H1 (cell line): ENCODE measurements at regions not wholly inside any gene's neighbourhood (a gene's known extent, or its start where the extent isn't known, plus 50 kb on each side); places are given as distances from the start of the nearest gene placed in this dataset.

Source experiments
- CTCF ChIA-PET: fragments of 300-600 bp; sonication (Branson Sonifier 250); formaldehyde crosslinking; loops from one replicate; lab custom pipeline; 2021; ENCODE audit not compliant: partially characterized antibody; lab: Charles Lee
- POLR2A ChIA-PET: fragments of 300-600 bp; sonication (Branson Sonifier 250); formaldehyde crosslinking; loops from one replicate; lab custom pipeline; 2021; ENCODE audit warnings: inconsistent platforms; ENCODE audit not compliant: partially characterized antibody; lab: Charles Lee
- DNase-seq, 2 experiments: peaks; one replicate each; pipeline versions ENCODE4 v3.0.0 to v3.0.0-alpha.2; 2010 to 2022; ENCODE audit warnings: low spot score in 2 of 2, low read depth in 1 of 2, mixed read lengths in 1 of 2
- FAIRE-seq: peaks from 2 replicates; lab custom pipeline; 2011; peaks lifted over from hg19 to GRCh38; lab: Jason Lieb, UNC
- H2AFZ ChIP-seq: 2 replicates; pipeline ENCODE4 v1.8.1; 2012; ENCODE audit warnings: low read length, inconsistent platforms
- H2AK5ac ChIP-seq: 2 replicates; pipeline ENCODE4 v1.6.1; 2013; ENCODE audit warnings: low read depth, low read length
- H2BK120ac ChIP-seq: replicated peaks from 2 replicates; pipeline ENCODE3; 2013; ENCODE audit warnings: low read depth, low read length, inconsistent platforms
- H2BK12ac ChIP-seq: 2 replicates; pipeline ENCODE4 v1.6.1; 2013; ENCODE audit warnings: low read depth, low read length
- H2BK15ac ChIP-seq: 2 replicates; pipeline ENCODE4 v1.6.1; 2013; ENCODE audit warnings: low read length
- H2BK20ac ChIP-seq: 2 replicates; pipeline ENCODE4 v1.6.1; 2013; ENCODE audit warnings: low read length
- H2BK5ac ChIP-seq: 2 replicates; pipeline ENCODE4 v1.6.1; 2013; ENCODE audit warnings: low read depth, low read length
- H3K14ac ChIP-seq: 2 replicates; pipeline ENCODE4 v1.6.1; 2013; ENCODE audit warnings: inconsistent platforms; ENCODE audit not compliant: insufficient read length
- H3K18ac ChIP-seq: 2 replicates; pipeline ENCODE4 v1.6.1; 2013; ENCODE audit warnings: low read length; ENCODE audit errors: extremely low read depth
- H3K23ac ChIP-seq: 2 replicates; pipeline ENCODE4 v1.6.1; 2013; ENCODE audit warnings: inconsistent platforms; ENCODE audit not compliant: insufficient read length
- H3K23me2 ChIP-seq: 2 replicates; pipeline ENCODE4 v1.6.1; 2013; ENCODE audit warnings: low read depth, low read length
- H3K27ac ChIP-seq: 2 replicates; pipeline ENCODE4 v1.6.1; 2011; ENCODE audit warnings: low read depth, low read length, inconsistent platforms
- H3K27me3 ChIP-seq, 4 experiments: replicated peaks in 1 of 4; 1 replicate in 1 of 4; 2 replicates in 3 of 4; pipeline versions ENCODE4 v1.6.1 to v1.8.1; 2011 to 2013; ENCODE audit warnings: low read length in 3 of 4, mild to moderate bottlenecking in 3 of 4, inconsistent platforms in 2 of 4, mixed read lengths in 2 of 4, moderate library complexity in 1 of 4; ENCODE audit not compliant: control insufficient read depth in 3 of 4, insufficient read depth in 3 of 4; ENCODE audit errors: extremely low read depth in 1 of 4
- H3K36me3 ChIP-seq, 4 experiments: 2 replicates each; pipeline versions ENCODE4 v1.6.1 to v1.8.1; 2011 to 2013; ENCODE audit warnings: mild to moderate bottlenecking in 4 of 4, low read length in 3 of 4, moderate library complexity in 2 of 4, control low read depth in 1 of 4, inconsistent platforms in 1 of 4; ENCODE audit not compliant: insufficient read depth in 4 of 4, control insufficient read depth in 2 of 4
- H3K4ac ChIP-seq: replicated peaks from 2 replicates; pipeline ENCODE3; 2013; ENCODE audit warnings: low read length, low read depth, mixed read lengths, inconsistent platforms; ENCODE audit not compliant: insufficient read length
- H3K4me1 ChIP-seq, 4 experiments: replicated peaks in 1 of 4; 1 replicate in 1 of 4; 2 replicates in 3 of 4; pipeline versions ENCODE4 v1.6.1 to v1.8.1; 2011 to 2013; ENCODE audit warnings: low read length in 3 of 4, inconsistent platforms in 2 of 4, mixed read lengths in 1 of 4; ENCODE audit not compliant: insufficient read depth in 4 of 4, control insufficient read depth in 3 of 4
- H3K4me2 ChIP-seq, 2 experiments: 2 replicates each; pipeline versions ENCODE4 v1.6.1 to v1.8.1; 2011 to 2013; ENCODE audit warnings: low read depth in 2 of 2, low read length in 2 of 2, control low read depth in 1 of 2, inconsistent platforms in 1 of 2, mild to moderate bottlenecking in 1 of 2; ENCODE audit not compliant: insufficient read depth in 1 of 2
- H3K4me3 ChIP-seq, 4 experiments: fragments of 200-600, 300-600 bp in 1 of 4; sonication (generic), shearing (Covaris generic), sonication (Bioruptor Twin) in 1 of 4; 2 replicates each; pipeline versions ENCODE4 v1.5.1 to v1.8.1; 2011 to 2016; ENCODE audit warnings: low read length in 4 of 4, low read depth in 3 of 4, control low read depth in 2 of 4, inconsistent platforms in 2 of 4, mild to moderate bottlenecking in 2 of 4, mixed read lengths in 1 of 4, moderate library complexity in 1 of 4; ENCODE audit not compliant: insufficient read depth in 2 of 4; ENCODE audit errors: extremely low read depth in 1 of 4
- H3K56ac ChIP-seq: replicated peaks from 2 replicates; pipeline ENCODE3; 2013; ENCODE audit warnings: low read depth, mild to moderate bottlenecking, mixed read lengths, low read length, inconsistent platforms; ENCODE audit not compliant: insufficient read length
- H3K79me1 ChIP-seq: 2 replicates; pipeline ENCODE4 v1.6.1; 2013; ENCODE audit warnings: low read depth, low read length, control low read depth
- H3K79me2 ChIP-seq, 2 experiments: 2 replicates each; pipeline versions ENCODE4 v1.6.1 to v1.8.1; 2012 to 2013; ENCODE audit warnings: low read length in 2 of 2, mild to moderate bottlenecking in 2 of 2, inconsistent platforms in 1 of 2; ENCODE audit not compliant: insufficient read depth in 2 of 2, control insufficient read depth in 1 of 2
- H3K9ac ChIP-seq, 4 experiments: replicated peaks in 1 of 4; 1 replicate in 1 of 4; 2 replicates in 3 of 4; pipeline versions ENCODE4 v1.6.1 to v1.8.1; 2011 to 2013; ENCODE audit warnings: low read depth in 3 of 4, low read length in 3 of 4, control low read depth in 2 of 4, mild to moderate bottlenecking in 2 of 4, moderate library complexity in 2 of 4, inconsistent platforms in 1 of 4; ENCODE audit errors: extremely low read depth in 1 of 4
- H3K9me3 ChIP-seq, 2 experiments: 2 replicates each; pipeline versions ENCODE4 v1.6.1 to v1.8.1; 2012 to 2013; ENCODE audit warnings: mild to moderate bottlenecking in 2 of 2, moderate library complexity in 2 of 2, control low read depth in 1 of 2, inconsistent platforms in 1 of 2, low read depth in 1 of 2, low read length in 1 of 2, mixed read lengths in 1 of 2; ENCODE audit not compliant: insufficient read depth in 2 of 2
- H4K20me1 ChIP-seq, 2 experiments: replicated peaks in 1 of 2; 2 replicates each; pipeline versions ENCODE3 to v1.8.1; 2011 to 2013; ENCODE audit warnings: inconsistent platforms in 2 of 2, low read length in 2 of 2, mild to moderate bottlenecking in 1 of 2; ENCODE audit not compliant: insufficient read depth in 2 of 2, control insufficient read depth in 1 of 2
- H4K5ac ChIP-seq: 2 replicates; pipeline ENCODE4 v1.6.1; 2013; ENCODE audit warnings: low read length, low read depth, mixed read lengths, inconsistent platforms; ENCODE audit not compliant: insufficient read length
- H4K8ac ChIP-seq: 2 replicates; pipeline ENCODE4 v1.8.0; 2013; ENCODE audit warnings: mild to moderate bottlenecking, moderate library complexity, low read length, inconsistent platforms; ENCODE audit not compliant: insufficient read depth; ENCODE audit errors: extremely low read depth
- H4K91ac ChIP-seq: replicated peaks from 2 replicates; pipeline ENCODE3; 2013; ENCODE audit warnings: low read length, mixed read lengths, inconsistent platforms; ENCODE audit not compliant: insufficient read length
- CEBPB ChIP-seq: IDR thresholded peaks from 2 replicates; pipeline ENCODE4 v1.6.1; 2012; ENCODE audit warnings: low read depth, low read length
- SUZ12 ChIP-seq: fragments of 200-600 bp; sonication (generic); IDR thresholded peaks from 2 replicates; pipeline ENCODE4 v1.6.1; 2012; ENCODE audit warnings: mild to moderate bottlenecking, inconsistent platforms, low read length, moderate library complexity, mixed read lengths
- ZNF274 ChIP-seq: IDR thresholded peaks from 2 replicates; pipeline ENCODE4 v1.7.0; 2012; ENCODE audit warnings: low read length, borderline replicate concordance; ENCODE audit errors: extremely low read depth
- WGBS, 2 experiments: shearing (Covaris generic) in 1 of 2; methylation state at CpG; one replicate each; pipeline versions ENCODE4 v1.1.6 to v1.1.7; 2013 to 2015; ENCODE audit warnings: low lambda C conversion rate in 2 of 2, mixed read lengths in 2 of 2, inconsistent platforms in 1 of 2, low coverage in 1 of 2, missing lambda C conversion rate in 1 of 2; ENCODE audit not compliant: insufficient replicate concordance in 2 of 2, insufficient coverage in 1 of 2, insufficient read length in 1 of 2; ENCODE audit errors: extremely low coverage in 1 of 2, missing lambda C conversion rate in 1 of 2; 5-methylcytosine and 5-hydroxymethylcytosine counted together

GRCh38 chr5:53291047-53291446, 181.5 kb upstream of the MOCS2 start:
- Histone ChIP-seq H4K8ac (no peak overlapping the region), H3K27ac (no peak overlapping the region), H2BK20ac (no peak overlapping the region), H2BK12ac (no peak overlapping the region), H2BK15ac (no peak overlapping the region), H3K14ac (no peak overlapping the region), H3K4ac (no peak overlapping the region), H3K56ac (no peak overlapping the region), H3K4me1 (no peaks in the 10 kb centered on the region), H3K36me3 (no peaks in the 10 kb centered on the region), H3K18ac (no peak overlapping the region), H3K23me2 (no peaks in the 10 kb centered on the region), H2AFZ (no peak overlapping the region), H4K91ac (no peak overlapping the region), H3K9ac (no peak overlapping the region), H3K4me2 (no peak overlapping the region), H3K23ac (no peak overlapping the region), H3K79me2 (no peaks in the 10 kb centered on the region), H2AK5ac (no peak overlapping the region), H3K4me3 (no peak overlapping the region), H2BK120ac (no peak overlapping the region), H3K9me3 (peaks cover 0 to 2% of the 10 kb centered on the region in 2 experiments; a peak in 1 of 4 replicates), H2BK5ac (no peak overlapping the region), H4K20me1 (no peaks in the 10 kb centered on the region), H3K27me3 (no peaks in the 10 kb centered on the region), H3K79me1 (no peaks in the 10 kb centered on the region), H4K5ac (no peak overlapping the region)
- POLR2A ChIA-PET: no interaction called here
- no peak for TF ChIP-seq ZNF274
- no peak for TF ChIP-seq CEBPB
- TF ChIP-seq SUZ12: no peak
- 95% methylated on average over 4 of the region's 4 CpGs; no CpG with 5 or more reads in 1 of the 2 experiments for WGBS, 2 experiments
- FAIRE-seq: no peak
- no peak for DNase-seq
- CTCF ChIA-PET: interaction anchor here (0.9 to 1.5 kb wide), 3 partner anchors 121 to 251 kb away, joined by 3 to 5 read pairs (median 3); no protein-coding TSS in a partner anchor
